ENCODE measurements at regions not wholly inside any gene's neighbourhood (a gene's known extent, or its start where the extent isn't known, plus 50 kb on each side); places are given as distances from the start of the nearest gene placed in this dataset.
A peak's percentile ranks its signal among the peaks of the same experiment; 100 is the strongest.

DNA sequence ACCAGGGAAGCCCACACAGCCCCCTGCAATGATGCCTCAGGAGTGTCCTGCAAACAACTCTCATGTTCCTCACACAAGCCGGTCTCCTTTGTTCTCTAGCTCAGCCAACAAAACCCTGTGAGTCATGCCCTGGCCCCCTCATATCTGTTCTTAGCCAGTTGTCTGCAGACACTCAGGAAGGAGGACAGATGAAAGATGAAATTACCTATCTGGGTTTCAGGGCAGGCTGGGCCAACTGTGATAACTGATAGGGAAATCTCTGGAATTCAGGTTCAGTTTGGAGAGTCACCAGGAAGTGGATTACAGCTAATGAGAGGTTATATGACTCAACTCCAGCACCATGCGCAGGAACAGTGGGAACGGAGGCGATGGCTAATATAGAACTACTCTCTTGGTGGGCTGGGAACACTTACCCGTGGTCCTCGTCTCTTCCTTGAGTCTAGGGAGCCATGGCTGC is 352.0 kb upstream of the ADAMTS9 start:
- Mint-ChIP-seq H3K4me1 (ENCODE audit: low read depth, unreplicated experiment) (peaks cover 18% of the 10 kb centered on the region), H3K9me3 (ENCODE audit: unreplicated experiment) (peaks cover 19% of the 10 kb centered on the region), H3K27ac (ENCODE audit: unreplicated experiment) (peak overlapping the region; percentile 92), H3K36me3 (ENCODE audit: insufficient read depth, unreplicated experiment) (no peaks in the 10 kb centered on the region), H3K27me3 (ENCODE audit: insufficient read depth, unreplicated experiment) (no peaks in the 10 kb centered on the region), H3K4me3 (ENCODE audit: unreplicated experiment) (peak overlapping the region; percentile 30)
- no peaks in the 10 kb centered on the region for H3K9me3 ChIP-seq
- TF ChIP-seq, protein P1, sequence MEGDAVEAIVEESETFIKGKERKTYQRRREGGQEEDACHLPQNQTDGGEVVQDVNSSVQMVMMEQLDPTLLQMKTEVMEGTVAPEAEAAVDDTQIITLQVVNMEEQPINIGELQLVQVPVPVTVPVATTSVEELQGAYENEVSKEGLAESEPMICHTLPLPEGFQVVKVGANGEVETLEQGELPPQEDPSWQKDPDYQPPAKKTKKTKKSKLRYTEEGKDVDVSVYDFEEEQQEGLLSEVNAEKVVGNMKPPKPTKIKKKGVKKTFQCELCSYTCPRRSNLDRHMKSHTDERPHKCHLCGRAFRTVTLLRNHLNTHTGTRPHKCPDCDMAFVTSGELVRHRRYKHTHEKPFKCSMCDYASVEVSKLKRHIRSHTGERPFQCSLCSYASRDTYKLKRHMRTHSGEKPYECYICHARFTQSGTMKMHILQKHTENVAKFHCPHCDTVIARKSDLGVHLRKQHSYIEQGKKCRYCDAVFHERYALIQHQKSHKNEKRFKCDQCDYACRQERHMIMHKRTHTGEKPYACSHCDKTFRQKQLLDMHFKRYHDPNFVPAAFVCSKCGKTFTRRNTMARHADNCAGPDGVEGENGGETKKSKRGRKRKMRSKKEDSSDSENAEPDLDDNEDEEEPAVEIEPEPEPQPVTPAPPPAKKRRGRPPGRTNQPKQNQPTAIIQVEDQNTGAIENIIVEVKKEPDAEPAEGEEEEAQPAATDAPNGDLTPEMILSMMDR (IDR thresholded peaks at IDR 0.05; ENCODE audit: insufficient read depth in 1 of 2, low read depth in 1 of 2, low read length in 1 of 2, severe bottlenecking in 1 of 2, unreplicated experiment in 1 of 2) = no peak
- ChIA-PET POLR2A (interaction anchor here (1.0 kb wide), 1 partner anchor 21 kb away, joined by 3 read pairs; no protein-coding TSS in a partner anchor), CTCF (interaction anchor here (1.0 kb wide), 1 partner anchor 20 kb away, joined by 3 read pairs; no protein-coding TSS in a partner anchor)
- intact Hi-C loops (cut with micrococcal nuclease; ENCODE audit: unreplicated experiment) = loop anchor here (1.0 to 2.0 kb wide), 2 partner anchors 20 to 45 kb away; no protein-coding TSS in a partner anchor
- peaks cover 20% of the 10 kb centered on the region for H3K4me1 ChIP-seq
- H3K4me3 ChIP-seq (ENCODE audit: low read depth, low read length) = no peak overlapping the region
- no TSS peak for BruUV-seq (replicated peaks)
- H3K27me3 ChIP-seq (replicated peaks; ENCODE audit: control insufficient read depth, insufficient read depth, low read length) = no peaks in the 10 kb centered on the region
- peak; percentile 86 to 95 for DNase-seq
- H3K36me3 ChIP-seq (ENCODE audit: control insufficient read depth, insufficient read depth, low read length) = no peaks in the 10 kb centered on the region; the same call in 1 of the 2 replicates

DNA sequence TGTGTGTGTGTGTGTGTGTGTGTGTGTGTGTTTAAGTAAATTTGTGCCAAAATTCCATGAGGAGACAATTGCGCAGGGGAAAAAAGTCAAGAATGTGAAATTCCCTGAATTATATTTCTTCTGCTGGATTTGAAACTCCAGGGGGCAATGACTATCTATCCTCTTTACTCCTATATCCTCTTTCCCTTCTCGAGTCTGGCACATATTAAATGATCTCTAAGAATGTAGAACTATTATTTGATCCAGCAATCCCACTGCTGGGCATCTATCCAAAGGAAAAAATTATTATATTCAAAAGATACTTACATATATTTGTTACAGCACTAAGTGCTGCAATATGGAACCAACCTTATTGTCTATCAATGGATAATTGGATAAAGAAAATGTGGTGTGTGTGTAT is 350.1 kb upstream of the ADAMTS9 start:
- CTCF ChIA-PET = no interaction called here
- H3K36me3 ChIP-seq (ENCODE audit: control insufficient read depth, insufficient read depth, low read length) = no peaks in the 10 kb centered on the region; the same call in 1 of the 2 replicates
- intact Hi-C loops (cut with micrococcal nuclease; ENCODE audit: unreplicated experiment) = loop anchor here (2.0 kb wide), 1 partner anchor 43 kb away; no protein-coding TSS in a partner anchor
- Mint-ChIP-seq H3K27me3 (ENCODE audit: insufficient read depth, unreplicated experiment) (no peaks in the 10 kb centered on the region), H3K4me1 (ENCODE audit: low read depth, unreplicated experiment) (peaks cover 18% of the 10 kb centered on the region), H3K9me3 (ENCODE audit: unreplicated experiment) (peaks cover 19% of the 10 kb centered on the region), H3K4me3 (ENCODE audit: unreplicated experiment) (no peak overlapping the region), H3K27ac (ENCODE audit: unreplicated experiment) (no peak overlapping the region), H3K36me3 (ENCODE audit: insufficient read depth, unreplicated experiment) (no peaks in the 10 kb centered on the region)
- POLR2A ChIA-PET = no interaction called here
- peaks cover 20% of the 10 kb centered on the region for H3K4me1 ChIP-seq
- no peaks in the 10 kb centered on the region for H3K27me3 ChIP-seq (replicated peaks; ENCODE audit: control insufficient read depth, insufficient read depth, low read length)
- no peak for DNase-seq
- BruUV-seq (replicated peaks) = no TSS peak
- H3K4me3 ChIP-seq (ENCODE audit: low read depth, low read length) = no peak overlapping the region
- no peaks in the 10 kb centered on the region for H3K9me3 ChIP-seq
- TF ChIP-seq, protein P1 (IDR thresholded peaks at IDR 0.05; ENCODE audit: insufficient read depth in 1 of 2, low read depth in 1 of 2, low read length in 1 of 2, severe bottlenecking in 1 of 2, unreplicated experiment in 1 of 2) = no peak

DNA sequence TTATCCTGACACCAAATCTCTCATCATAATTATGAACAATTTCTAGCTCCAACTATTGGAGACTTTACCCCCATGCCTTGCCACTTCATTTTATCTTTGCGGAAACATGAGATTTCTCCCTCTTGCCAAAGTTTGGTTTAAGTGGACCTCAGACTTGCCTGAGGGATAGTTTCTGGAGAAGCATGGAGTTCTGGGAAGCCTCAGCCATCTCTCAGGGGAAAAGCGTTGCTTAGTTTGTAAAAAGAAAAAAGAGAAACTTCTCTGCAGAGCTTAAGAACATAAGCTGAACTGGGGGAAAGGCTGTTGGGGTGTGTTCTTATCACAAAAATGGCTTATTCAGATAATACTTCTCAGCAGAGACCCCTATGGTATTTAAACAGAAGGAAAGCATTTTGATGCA is 347.4 kb upstream of the ADAMTS9 start:
- no peak for DNase-seq
- Mint-ChIP-seq H3K4me1 (ENCODE audit: low read depth, unreplicated experiment) (peaks cover 30% of the 10 kb centered on the region), H3K27ac (ENCODE audit: unreplicated experiment) (no peak overlapping the region), H3K9me3 (ENCODE audit: unreplicated experiment) (peaks cover 12% of the 10 kb centered on the region), H3K4me3 (ENCODE audit: unreplicated experiment) (no peak overlapping the region), H3K27me3 (ENCODE audit: insufficient read depth, unreplicated experiment) (no peaks in the 10 kb centered on the region), H3K36me3 (ENCODE audit: insufficient read depth, unreplicated experiment) (no peaks in the 10 kb centered on the region)
- H3K4me3 ChIP-seq (ENCODE audit: low read depth, low read length) = no peak overlapping the region
- H3K36me3 ChIP-seq (ENCODE audit: control insufficient read depth, insufficient read depth, low read length) = no peaks in the 10 kb centered on the region; the same call in 1 of the 2 replicates
- no peaks in the 10 kb centered on the region for H3K9me3 ChIP-seq
- H3K27me3 ChIP-seq (replicated peaks; ENCODE audit: control insufficient read depth, insufficient read depth, low read length) = no peaks in the 10 kb centered on the region
- intact Hi-C loops (cut with micrococcal nuclease; ENCODE audit: unreplicated experiment) = no loop called here
- CTCF ChIA-PET = no interaction called here
- TF ChIP-seq, protein P1 (IDR thresholded peaks at IDR 0.05; ENCODE audit: insufficient read depth in 1 of 2, low read depth in 1 of 2, low read length in 1 of 2, severe bottlenecking in 1 of 2, unreplicated experiment in 1 of 2) = no peak
- POLR2A ChIA-PET = no interaction called here
- peaks cover 24% of the 10 kb centered on the region for H3K4me1 ChIP-seq
- no TSS peak for BruUV-seq (replicated peaks)

All from Caco-2 (cell line).